DOHH2 (cell line): ENCODE measurements at regions not wholly inside any gene's neighbourhood (a gene's known extent, or its start where the extent isn't known, plus 50 kb on each side); places are given as distances from the start of the nearest gene placed in this dataset.

Experiments used
- H3F3A ChIP-seq: fragments of 200-600 bp; sonication (generic), shearing (Covaris generic); 2 replicates; pipeline ENCODE4 v1.6.0; 2016; ENCODE audit warnings: antibody characterized with exemption, mild to moderate bottlenecking; ENCODE audit not compliant: control insufficient read depth, insufficient read depth
- H3K27ac ChIP-seq: fragments of 200-600 bp; sonication (generic); 2 replicates; pipeline ENCODE4 v1.5.1; 2014; ENCODE audit warnings: low read depth, mild to moderate bottlenecking, low read length, moderate library complexity
- H3K27me3 ChIP-seq: fragments of 200-600 bp; sonication (generic); 2 replicates; pipeline ENCODE4 v1.6.1; 2014; ENCODE audit warnings: mild to moderate bottlenecking, low read length, mixed read lengths; ENCODE audit not compliant: control insufficient read depth
- H3K36me3 ChIP-seq: fragments of 200-600 bp; sonication (generic); 2 replicates; pipeline ENCODE4 v1.6.1; 2014; ENCODE audit warnings: mild to moderate bottlenecking, low read length, moderate library complexity, mixed read lengths; ENCODE audit not compliant: control insufficient read depth
- H3K4me1 ChIP-seq: fragments of 200-600 bp; sonication (generic); 2 replicates; pipeline ENCODE4 v1.6.1; 2014; ENCODE audit warnings: mild to moderate bottlenecking, low read length, mixed read lengths; ENCODE audit not compliant: control insufficient read depth
- H3K4me2 ChIP-seq: fragments of 200-600 bp; sonication (generic); 2 replicates; pipeline ENCODE4 v1.6.0; 2014; ENCODE audit warnings: mild to moderate bottlenecking, low read length, moderate library complexity
- H3K4me3 ChIP-seq: fragments of 200-600 bp; sonication (generic); 2 replicates; pipeline ENCODE4 v1.5.1; 2014; ENCODE audit warnings: mild to moderate bottlenecking, low read length, mixed read lengths
- H3K79me2 ChIP-seq: fragments of 200-600 bp; sonication (generic); 2 replicates; pipeline ENCODE4 v1.6.1; 2014; ENCODE audit warnings: mild to moderate bottlenecking, low read length, mixed read lengths; ENCODE audit not compliant: control insufficient read depth
- H3K9me2 ChIP-seq: fragments of 200-600 bp; sonication (generic); replicated peaks from 2 replicates; pipeline ENCODE4 v1.6.1; 2014; ENCODE audit warnings: mild to moderate bottlenecking, low read length, mixed read lengths; ENCODE audit not compliant: control insufficient read depth
- H3K9me3 ChIP-seq: fragments of 200-600 bp; sonication (generic); 2 replicates; pipeline ENCODE4 v1.6.1; 2014; ENCODE audit warnings: antibody characterized with exemption, low read length, mixed read lengths; ENCODE audit not compliant: control insufficient read depth, insufficient read depth
- H4K20me1 ChIP-seq: fragments of 200-600 bp; sonication (generic); 2 replicates; pipeline ENCODE4 v1.6.0; 2014; ENCODE audit warnings: low read depth, mild to moderate bottlenecking, antibody characterized with exemption, low read length, moderate library complexity; ENCODE audit not compliant: control insufficient read depth, insufficient read depth
- CTCF ChIP-seq: fragments of 200-600 bp; sonication (generic); IDR thresholded peaks from one replicate; pipeline ENCODE4 v1.5.1; 2014; ENCODE audit warnings: antibody characterized with exemption, mild to moderate bottlenecking, low read depth, low read length; ENCODE audit not compliant: poor library complexity, severe bottlenecking
- EZH2phosphoT487 ChIP-seq: fragments of 200-600 bp; sonication (generic); IDR thresholded peaks from 2 replicates; pipeline ENCODE4 v1.6.1; 2017; ENCODE audit warnings: borderline replicate concordance, mild to moderate bottlenecking, antibody characterized with exemption, low read length, moderate library complexity, mixed read lengths

GRCh38 chr3:22593638-22594037 lies 609.5 kb upstream of the UBE2E2 start:
- H3K36me3 ChIP-seq: no peaks in the 10 kb centered on the region
- no peaks in the 10 kb centered on the region for H3F3A ChIP-seq
- no peak overlapping the region for H3K4me3 ChIP-seq
- no peak overlapping the region for H3K4me2 ChIP-seq
- H4K20me1 ChIP-seq: no peaks in the 10 kb centered on the region
- no peaks in the 10 kb centered on the region for H3K27me3 ChIP-seq
- no peaks in the 10 kb centered on the region for H3K79me2 ChIP-seq
- no peaks in the 10 kb centered on the region for H3K9me3 ChIP-seq
- no peaks in the 10 kb centered on the region for H3K9me2 ChIP-seq
- no peak overlapping the region for H3K27ac ChIP-seq
- no peaks in the 10 kb centered on the region for H3K4me1 ChIP-seq
- no peak for TF ChIP-seq CTCF

GRCh38 chr3:22594990-22595389 lies 608.1 kb upstream of the UBE2E2 start:
- H3K79me2 ChIP-seq: no peaks in the 10 kb centered on the region
- no peaks in the 10 kb centered on the region for H4K20me1 ChIP-seq
- H3K9me3 ChIP-seq: no peaks in the 10 kb centered on the region
- no peak overlapping the region for H3K4me3 ChIP-seq
- no peaks in the 10 kb centered on the region for H3F3A ChIP-seq
- no peaks in the 10 kb centered on the region for H3K4me1 ChIP-seq
- H3K36me3 ChIP-seq: no peaks in the 10 kb centered on the region
- H3K27me3 ChIP-seq: no peaks in the 10 kb centered on the region
- H3K9me2 ChIP-seq: no peaks in the 10 kb centered on the region
- TF ChIP-seq EZH2phosphoT487 (no peak), CTCF (no peak)
- no peak overlapping the region for H3K27ac ChIP-seq
- no peak overlapping the region for H3K4me2 ChIP-seq

- no peak overlapping the region for H3K4me2 ChIP-seq
- H3K27ac ChIP-seq: no peak overlapping the region
- no peak overlapping the region for H3K4me3 ChIP-seq
- H3F3A ChIP-seq: no peaks in the 10 kb centered on the region
- no peaks in the 10 kb centered on the region for H3K4me1 ChIP-seq
- H3K9me3 ChIP-seq: no peaks in the 10 kb centered on the region
- H4K20me1 ChIP-seq: no peaks in the 10 kb centered on the region
- H3K27me3 ChIP-seq: no peaks in the 10 kb centered on the region
- H3K36me3 ChIP-seq: no peaks in the 10 kb centered on the region
- H3K79me2 ChIP-seq: no peaks in the 10 kb centered on the region
- TF ChIP-seq CTCF (no peak), EZH2phosphoT487 (no peak)
- H3K9me2 ChIP-seq: no peaks in the 10 kb centered on the region
Observed at GRCh38 chr3:22606461-22606860, 596.7 kb upstream of the UBE2E2 start.

GRCh38 chr3:22606938-22607337 lies 596.2 kb upstream of the UBE2E2 start:
- Histone ChIP-seq H3K36me3 (no peaks in the 10 kb centered on the region), H4K20me1 (no peaks in the 10 kb centered on the region), H3K4me1 (no peaks in the 10 kb centered on the region), H3K27me3 (no peaks in the 10 kb centered on the region), H3K9me3 (no peaks in the 10 kb centered on the region), H3F3A (no peaks in the 10 kb centered on the region), H3K4me2 (no peak overlapping the region), H3K27ac (no peak overlapping the region), H3K4me3 (no peak overlapping the region), H3K79me2 (no peaks in the 10 kb centered on the region), H3K9me2 (no peaks in the 10 kb centered on the region)
- no peak for TF ChIP-seq EZH2phosphoT487
- no peak for TF ChIP-seq CTCF
